ENCODE measurements at regions not wholly inside any gene's neighbourhood (a gene's known extent, or its start where the extent isn't known, plus 50 kb on each side); places are given as distances from the start of the nearest gene placed in this dataset.

DNA sequence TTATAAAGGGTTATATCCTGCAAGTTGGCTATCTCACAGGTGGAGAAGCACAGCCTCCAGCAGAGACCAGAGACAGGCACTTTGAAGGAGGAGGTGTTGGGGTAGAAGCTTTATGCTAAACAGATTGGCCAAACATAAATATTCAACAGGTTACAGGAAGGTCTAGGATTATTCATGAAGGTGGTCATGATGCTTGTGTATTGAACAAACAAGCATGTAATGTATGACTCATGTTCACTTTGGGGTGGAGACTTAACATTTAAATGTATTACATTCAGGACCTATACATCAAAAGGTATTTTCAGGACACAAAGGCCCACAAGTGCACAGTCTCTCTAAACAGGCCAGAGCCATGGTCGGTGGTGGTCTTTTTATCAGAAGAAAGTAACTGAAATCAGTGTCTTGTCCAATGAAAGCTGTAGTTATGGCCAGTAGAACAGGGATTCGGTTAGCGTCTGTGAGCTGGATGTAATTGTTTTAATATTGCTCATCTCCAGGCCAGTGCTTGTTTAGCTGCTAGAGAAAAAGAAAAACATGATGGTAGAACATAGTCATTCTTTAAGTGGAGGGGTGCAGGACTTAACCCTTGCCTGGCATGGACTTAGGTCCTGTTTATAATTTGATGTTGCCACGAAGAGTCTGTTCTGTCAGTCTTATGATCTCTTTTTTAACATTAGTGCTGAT, 555.2 kb upstream of the PCDH10 start:
- Histone ChIP-seq H3K27me3 (no peaks in the 10 kb centered on the region), H3K4me2 (no peak overlapping the region), H4K20me1 (ENCODE audit: insufficient read depth, poor library complexity, severe bottlenecking) (no peaks in the 10 kb centered on the region), H3K4me3 (no peak overlapping the region), H3K4me1 (ENCODE audit: insufficient read depth) (no peaks in the 10 kb centered on the region), H3K9me3 (ENCODE audit: low read depth) (no peaks in the 10 kb centered on the region), H3K79me2 (no peaks in the 10 kb centered on the region), H3K36me3 (replicated peaks; ENCODE audit: insufficient read depth, low read depth) (no peaks in the 10 kb centered on the region), H3K9me2 (replicated peaks; ENCODE audit: insufficient read depth) (no peaks in the 10 kb centered on the region), H2AFZ (no peak overlapping the region), H3K27ac (no peak overlapping the region)
- DNase-seq (ENCODE audit: low spot score) = no peak
- 61% methylated on average over 4 of the region's 4 CpGs for WGBS (ENCODE audit: low lambda C conversion rate, missing lambda C conversion rate)
- TF ChIP-seq, protein P1, sequence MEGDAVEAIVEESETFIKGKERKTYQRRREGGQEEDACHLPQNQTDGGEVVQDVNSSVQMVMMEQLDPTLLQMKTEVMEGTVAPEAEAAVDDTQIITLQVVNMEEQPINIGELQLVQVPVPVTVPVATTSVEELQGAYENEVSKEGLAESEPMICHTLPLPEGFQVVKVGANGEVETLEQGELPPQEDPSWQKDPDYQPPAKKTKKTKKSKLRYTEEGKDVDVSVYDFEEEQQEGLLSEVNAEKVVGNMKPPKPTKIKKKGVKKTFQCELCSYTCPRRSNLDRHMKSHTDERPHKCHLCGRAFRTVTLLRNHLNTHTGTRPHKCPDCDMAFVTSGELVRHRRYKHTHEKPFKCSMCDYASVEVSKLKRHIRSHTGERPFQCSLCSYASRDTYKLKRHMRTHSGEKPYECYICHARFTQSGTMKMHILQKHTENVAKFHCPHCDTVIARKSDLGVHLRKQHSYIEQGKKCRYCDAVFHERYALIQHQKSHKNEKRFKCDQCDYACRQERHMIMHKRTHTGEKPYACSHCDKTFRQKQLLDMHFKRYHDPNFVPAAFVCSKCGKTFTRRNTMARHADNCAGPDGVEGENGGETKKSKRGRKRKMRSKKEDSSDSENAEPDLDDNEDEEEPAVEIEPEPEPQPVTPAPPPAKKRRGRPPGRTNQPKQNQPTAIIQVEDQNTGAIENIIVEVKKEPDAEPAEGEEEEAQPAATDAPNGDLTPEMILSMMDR (IDR thresholded peaks at IDR 0.05; ENCODE audit: poor library complexity) = no peak
- TF ChIP-seq EZH2phosphoT487 (IDR thresholded peaks at IDR 0.05; ENCODE audit: low read depth, severe bottlenecking, unreplicated experiment) (no peak), EZH2 (IDR thresholded peaks at IDR 0.05; ENCODE audit: borderline replicate concordance) (no peak)

DNA sequence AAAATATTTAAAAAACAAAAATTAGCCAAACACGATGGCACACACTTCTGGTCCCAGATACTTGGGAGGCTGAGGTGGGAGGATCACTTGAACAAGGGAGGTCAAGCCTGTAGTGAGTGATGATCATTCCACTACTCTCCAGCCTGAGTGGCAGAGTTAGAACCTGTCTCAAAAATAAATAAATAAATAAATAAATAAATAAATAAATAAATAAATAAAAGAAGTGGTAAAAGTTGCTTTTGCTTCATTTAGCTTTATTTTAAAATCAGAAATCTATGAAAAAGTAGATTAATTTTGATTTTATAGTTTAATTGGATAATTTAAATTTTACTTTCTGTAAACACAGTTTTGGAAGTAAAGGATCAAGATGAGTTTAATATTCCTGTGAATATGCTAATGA, 552.9 kb upstream of the PCDH10 start:
- no peak for DNase-seq (ENCODE audit: low spot score)
- H3K4me2 ChIP-seq = no peak overlapping the region
- 90% methylated on average over 1 of the region's 1 CpG for WGBS (ENCODE audit: low lambda C conversion rate, missing lambda C conversion rate)
- no peaks in the 10 kb centered on the region for H3K36me3 ChIP-seq (replicated peaks; ENCODE audit: insufficient read depth, low read depth)
- no peaks in the 10 kb centered on the region for H4K20me1 ChIP-seq (ENCODE audit: insufficient read depth, poor library complexity, severe bottlenecking)
- H2AFZ ChIP-seq = no peak overlapping the region
- H3K9me3 ChIP-seq (ENCODE audit: low read depth) = no peaks in the 10 kb centered on the region
- no peak overlapping the region for H3K4me3 ChIP-seq
- no peaks in the 10 kb centered on the region for H3K4me1 ChIP-seq (ENCODE audit: insufficient read depth)
- no peaks in the 10 kb centered on the region for H3K79me2 ChIP-seq
- no peaks in the 10 kb centered on the region for H3K27me3 ChIP-seq
- H3K27ac ChIP-seq = no peak overlapping the region
- no peaks in the 10 kb centered on the region for H3K9me2 ChIP-seq (replicated peaks; ENCODE audit: insufficient read depth)
- no peak for TF ChIP-seq EZH2phosphoT487 (IDR thresholded peaks at IDR 0.05; ENCODE audit: low read depth, severe bottlenecking, unreplicated experiment)
- TF ChIP-seq, protein P1 (IDR thresholded peaks at IDR 0.05; ENCODE audit: poor library complexity) = no peak
- TF ChIP-seq EZH2 (IDR thresholded peaks at IDR 0.05; ENCODE audit: borderline replicate concordance) = no peak

GRCh38 chr4:132605551-132605950, 543.5 kb upstream of the PCDH10 start:
- TF ChIP-seq EZH2 (IDR thresholded peaks at IDR 0.05; ENCODE audit: borderline replicate concordance) = no peak
- no peak for TF ChIP-seq EZH2phosphoT487 (IDR thresholded peaks at IDR 0.05; ENCODE audit: low read depth, severe bottlenecking, unreplicated experiment)
- TF ChIP-seq, protein P1 (IDR thresholded peaks at IDR 0.05; ENCODE audit: poor library complexity) = no peak
- Histone ChIP-seq H3K4me1 (ENCODE audit: insufficient read depth) (no peaks in the 10 kb centered on the region), H3K36me3 (replicated peaks; ENCODE audit: insufficient read depth, low read depth) (no peaks in the 10 kb centered on the region), H2AFZ (no peak overlapping the region), H3K4me3 (no peak overlapping the region), H3K9me2 (replicated peaks; ENCODE audit: insufficient read depth) (no peaks in the 10 kb centered on the region), H3K9me3 (ENCODE audit: low read depth) (no peaks in the 10 kb centered on the region), H3K4me2 (no peak overlapping the region), H4K20me1 (ENCODE audit: insufficient read depth, poor library complexity, severe bottlenecking) (no peaks in the 10 kb centered on the region), H3K79me2 (no peaks in the 10 kb centered on the region), H3K27me3 (no peaks in the 10 kb centered on the region), H3K27ac (no peak overlapping the region)
- no peak for DNase-seq (ENCODE audit: low spot score)
- 66% methylated on average over 4 of the region's 4 CpGs for WGBS (ENCODE audit: low lambda C conversion rate, missing lambda C conversion rate)
